Upper lobe of left lung (tissue), 6 donors: ENCODE measurements at regions not wholly inside any gene's neighbourhood (a gene's known extent, or its start where the extent isn't known, plus 50 kb on each side); places are given as distances from the start of the nearest gene placed in this dataset.
A peak's percentile ranks its signal among the peaks of the same experiment; 100 is the strongest.

Source experiments
- ATAC-seq, 2 donors: fragments of 200-7000 bp; cut with Tn5 transposase; one replicate each; pipeline ENCODE4 v1.9.1; 2022; ENCODE audit warnings: mild to moderate bottlenecking in 2 of 2, moderate library complexity in 2 of 2; ENCODE audit not compliant: low FRiP score in 2 of 2
- DNase-seq, 2 donors: peaks; one replicate each; pipeline ENCODE4 v3.0.0-alpha.2; 2019 to 2020
- H3K27ac ChIP-seq, 4 donors: fragments of 200-600 bp; sonication (generic); one replicate each; pipeline ENCODE4 v1.5.1; 2016 to 2019
- H3K27me3 ChIP-seq, 4 donors: fragments of 200-600 bp; sonication (generic); one replicate each; pipeline ENCODE4 v1.5.1; 2017 to 2019
- H3K36me3 ChIP-seq, 4 donors: fragments of 200-600 bp; sonication (generic); one replicate each; pipeline ENCODE4 v1.5.1; 2016 to 2019
- H3K4me1 ChIP-seq, 4 donors: fragments of 200-600 bp; sonication (generic); one replicate each; pipeline ENCODE4 v1.5.1; 2018 to 2019
- H3K4me3 ChIP-seq, 4 donors: fragments of 200-600 bp; sonication (generic); one replicate each; pipeline ENCODE4 v1.5.1; 2017 to 2019; ENCODE audit warnings: mild to moderate bottlenecking in 2 of 4, moderate library complexity in 1 of 4
- H3K9me3 ChIP-seq, 4 donors: fragments of 200-600 bp; sonication (generic); one replicate each; pipeline ENCODE4 v1.5.1; 2018 to 2019
- CTCF ChIP-seq, 6 experiments: fragments of 450-650 bp in 4 of 6; fragments of 200-600 bp in 2 of 6; sonication (generic) in 2 of 6; IDR thresholded peaks; one replicate each; pipeline ENCODE4 v1.5.1; 2016 to 2019; ENCODE audit warnings: antibody characterized with exemption in 6 of 6
- EP300 ChIP-seq, 4 donors: sonication (generic); formaldehyde crosslinking; IDR thresholded peaks; one replicate each; pipeline ENCODE4 v1.5.1; 2017; ENCODE audit warnings: antibody characterized with exemption in 4 of 4, control low read depth in 2 of 4
- POLR2A ChIP-seq, 4 donors: fragments of 450-650 bp; IDR thresholded peaks; one replicate each; pipeline ENCODE4 v1.5.1; 2016 to 2017; ENCODE audit warnings: antibody characterized with exemption in 4 of 4, mild to moderate bottlenecking in 2 of 4
- POLR2AphosphoS5 ChIP-seq, 2 donors: sonication (generic); formaldehyde crosslinking; IDR thresholded peaks; one replicate each; pipeline ENCODE4 v1.5.1; 2017; ENCODE audit warnings: antibody characterized with exemption in 2 of 2
- WGBS, 2 donors: methylation state at CpG; one replicate each; pipeline ENCODE4 v1.1.5; 2017 to 2018; 5-methylcytosine and 5-hydroxymethylcytosine counted together
- donor health status: DM: no; HTN: no; CAD: no; lungs with moderate emphysema.
- donor health status: DM: no; HTN: yes; CAD: no; lungs with severe emphysema.

- no peaks in the 10 kb centered on the region for H3K9me3 ChIP-seq
- 75 to 86% methylated on average over 3 to 5 of the region's 7 CpGs for WGBS, 2 donors
Measured at GRCh38 chr10:63723741-63724140, 202.5 kb downstream of the REEP3 start.

GRCh38 chr10:63724922-63725321 is 203.7 kb downstream of the REEP3 start:
- ATAC-seq (no peak), DNase-seq (no peak)
- no peak for TF ChIP-seq POLR2AphosphoS5 (IDR thresholded peaks at IDR 0.05)
- TF ChIP-seq EP300 (IDR thresholded peaks at IDR 0.05) = no peak
- TF ChIP-seq POLR2A (IDR thresholded peaks at IDR 0.05) = no peak
- no peak for TF ChIP-seq CTCF (IDR thresholded peaks at IDR 0.05)
- H3K36me3 ChIP-seq = no peaks in the 10 kb centered on the region
- no peak overlapping the region for H3K27ac ChIP-seq
- 89 to 93% methylated on average over 2 of the region's 2 CpGs for WGBS, 2 donors
- no peak overlapping the region for H3K4me3 ChIP-seq
- H3K4me1 ChIP-seq = peaks cover 6 to 18% (median 9%) of the 10 kb centered on the region in 4 donors
- H3K9me3 ChIP-seq = no peaks in the 10 kb centered on the region
- H3K27me3 ChIP-seq = no peaks in the 10 kb centered on the region

More at GRCh38 chr10:63723741-63724140, 202.5 kb downstream of the REEP3 start:
- Histone ChIP-seq H3K4me3 (no peak overlapping the region), H3K36me3 (no peaks in the 10 kb centered on the region), H3K27me3 (no peaks in the 10 kb centered on the region), H3K4me1 (peaks cover 6 to 20% (median 11%) of the 10 kb centered on the region in 4 donors), H3K27ac (peak overlapping the region in 1 of 4 donors; percentile 32)
- no peak for DNase-seq
- no peak for ATAC-seq
- no peak for TF ChIP-seq EP300 (IDR thresholded peaks at IDR 0.05)
- TF ChIP-seq POLR2A (IDR thresholded peaks at IDR 0.05) = no peak
- TF ChIP-seq POLR2AphosphoS5 (IDR thresholded peaks at IDR 0.05) = no peak
- TF ChIP-seq CTCF (IDR thresholded peaks at IDR 0.05) = no peak

GRCh38 chr10:63726867-63727266 is 205.7 kb downstream of the REEP3 start:
- DNase-seq = no peak
- 81 to 86% methylated on average over 2 of the region's 2 CpGs for WGBS, 2 donors
- H3K36me3 ChIP-seq = no peaks in the 10 kb centered on the region
- no peak for ATAC-seq
- no peak overlapping the region for H3K4me3 ChIP-seq
- H3K4me1 ChIP-seq = peaks cover 6 to 15% (median 9%) of the 10 kb centered on the region in 4 donors
- H3K27ac ChIP-seq = no peak overlapping the region
- H3K9me3 ChIP-seq = no peaks in the 10 kb centered on the region
- TF ChIP-seq POLR2AphosphoS5 (IDR thresholded peaks at IDR 0.05) (no peak), CTCF (IDR thresholded peaks at IDR 0.05) (no peak), POLR2A (IDR thresholded peaks at IDR 0.05) (no peak), EP300 (IDR thresholded peaks at IDR 0.05) (no peak)
- no peaks in the 10 kb centered on the region for H3K27me3 ChIP-seq

- peaks cover 0 to 9% (median 4%) of the 10 kb centered on the region in 4 donors for H3K4me1 ChIP-seq
- H3K36me3 ChIP-seq = no peaks in the 10 kb centered on the region
- no peaks in the 10 kb centered on the region for H3K9me3 ChIP-seq
- no peaks in the 10 kb centered on the region for H3K27me3 ChIP-seq
- no peak overlapping the region for H3K4me3 ChIP-seq
- no peak for DNase-seq
- TF ChIP-seq CTCF (IDR thresholded peaks at IDR 0.05) (no peak), POLR2A (IDR thresholded peaks at IDR 0.05) (no peak), POLR2AphosphoS5 (IDR thresholded peaks at IDR 0.05) (no peak)
- no peak for ATAC-seq
- no peak overlapping the region for H3K27ac ChIP-seq
- WGBS, 2 donors = 71 to 74% methylated on average over 4 of the region's 4 CpGs
Measured at GRCh38 chr10:63727636-63728035, 206.4 kb downstream of the REEP3 start.

- no peak for ATAC-seq
- WGBS, 2 donors = 87 to 90% methylated on average over 3 of the region's 3 CpGs
- no peak overlapping the region for H3K27ac ChIP-seq
Measured at GRCh38 chr10:63735305-63735704, 214.1 kb downstream of the REEP3 start.

More at GRCh38 chr10:63735305-63735704, 214.1 kb downstream of the REEP3 start:
- Histone ChIP-seq H3K4me3 (no peak overlapping the region), H3K27me3 (no peaks in the 10 kb centered on the region), H3K4me1 (no peaks in the 10 kb centered on the region), H3K36me3 (no peaks in the 10 kb centered on the region), H3K9me3 (no peaks in the 10 kb centered on the region)
- no peak for DNase-seq
- TF ChIP-seq EP300 (IDR thresholded peaks at IDR 0.05) = no peak
- TF ChIP-seq POLR2A (IDR thresholded peaks at IDR 0.05) = no peak
- no peak for TF ChIP-seq CTCF (IDR thresholded peaks at IDR 0.05)
- TF ChIP-seq POLR2AphosphoS5 (IDR thresholded peaks at IDR 0.05) = no peak
